Femur (tissue), 1 donor: ENCODE measurements at regions not wholly inside any gene's neighbourhood (a gene's known extent, or its start where the extent isn't known, plus 50 kb on each side); places are given as distances from the start of the nearest gene placed in this dataset.
"Not testable (repeated sequence)": the region's sequence is repeated elsewhere in the genome, so short reads cannot be mapped to it uniquely, and the experiment has no call there.

Source experiments
- DNase-seq: peaks from one replicate; pipeline ENCODE4 v3.0.0-alpha.2; 2017

GRCh38 chr21:28220680-28221079 lies 772.0 kb downstream of the LTN1 start:
- DNase-seq = no peak

GRCh38 chr21:28216976-28217523 lies 775.6 kb downstream of the LTN1 start:
- DNase-seq = no peak

- DNase-seq = no peak
These were observed 777.3 kb downstream of the LTN1 start for GRCh38 chr21:28215214-28215954.

- DNase-seq = no peak
These were observed 777.9 kb downstream of the LTN1 start for GRCh38 chr21:28214786-28215185.

GRCh38 chr21:28213261-28213660 lies 779.4 kb downstream of the LTN1 start:
- DNase-seq = no peak

GRCh38 chr21:28212061-28212460 lies 780.6 kb downstream of the LTN1 start:
- DNase-seq = no peak

- no peak for DNase-seq
These were observed 785.1 kb downstream of the LTN1 start for GRCh38 chr21:28207436-28208173.

GRCh38 chr21:28200726-28201125 lies 792.0 kb downstream of the LTN1 start:
- DNase-seq = no peak

GRCh38 chr21:28196981-28197380 lies 795.7 kb downstream of the LTN1 start:
- DNase-seq = no peak

- no peak for DNase-seq
These were observed 799.5 kb downstream of the LTN1 start for GRCh38 chr21:28193189-28193588.

- DNase-seq = no peak
These were observed 806.1 kb downstream of the LTN1 start for GRCh38 chr21:28186604-28187003.

- no peak for DNase-seq
These were observed 810.9 kb downstream of the LTN1 start for GRCh38 chr21:28181730-28182129.

GRCh38 chr21:28179136-28179535 lies 813.5 kb downstream of the LTN1 start:
- DNase-seq = no peak

GRCh38 chr21:28177124-28177523 lies 815.6 kb downstream of the LTN1 start:
- DNase-seq = no peak

- no peak for DNase-seq
These were observed 818.0 kb downstream of the LTN1 start for GRCh38 chr21:28174701-28175100.

GRCh38 chr21:28174006-28174405 lies 818.7 kb downstream of the LTN1 start:
- no peak for DNase-seq

- DNase-seq = no peak
These were observed 820.3 kb downstream of the LTN1 start for GRCh38 chr21:28172376-28172775.

- DNase-seq = no peak
These were observed 825.3 kb downstream of the LTN1 start for GRCh38 chr21:28167366-28167765.

- not testable (repeated sequence) for DNase-seq
These were observed 828.2 kb downstream of the LTN1 start for GRCh38 chr21:28164519-28164918.

GRCh38 chr21:28162052-28162451 lies 830.6 kb downstream of the LTN1 start:
- DNase-seq = not testable (repeated sequence)

GRCh38 chr21:28160378-28160777 lies 832.3 kb downstream of the LTN1 start:
- DNase-seq = no peak

- DNase-seq = no peak
These were observed 833.3 kb downstream of the LTN1 start for GRCh38 chr21:28159396-28159795.

- no peak for DNase-seq
These were observed 836.1 kb downstream of the LTN1 start for GRCh38 chr21:28156590-28156989.

GRCh38 chr21:28154121-28154520 lies 838.6 kb downstream of the LTN1 start:
- no peak for DNase-seq
